Stimulated activated CD4-positive, alpha-beta T cell treated with anti-CD3 and anti-CD28 coated beads, Interleukin-4, amount 100 ng/mL, for 1 hour (primary cell): ENCODE measurements at regions not wholly inside any gene's neighbourhood (a gene's known extent, or its start where the extent isn't known, plus 50 kb on each side); places are given as distances from the start of the nearest gene placed in this dataset.

Experiments
- DNase-seq: peaks from one replicate; pipeline ENCODE4 v3.0.0-alpha.2; 2020

- DNase-seq: no peak
Observed at GRCh38 chr3:132237652-132238032, 79.6 kb upstream of the ACP3 start.

- DNase-seq: no peak
Observed at GRCh38 chr3:132239587-132239986, 77.6 kb upstream of the ACP3 start.

- DNase-seq: no peak
Observed at GRCh38 chr3:132241776-132242514, 75.3 kb upstream of the ACP3 start.

GRCh38 chr3:132242790-132243189 lies 74.4 kb upstream of the ACP3 start:
- DNase-seq: no peak

- DNase-seq: no peak
Observed at GRCh38 chr3:132245552-132246142, 71.6 kb upstream of the ACP3 start.

DNA sequence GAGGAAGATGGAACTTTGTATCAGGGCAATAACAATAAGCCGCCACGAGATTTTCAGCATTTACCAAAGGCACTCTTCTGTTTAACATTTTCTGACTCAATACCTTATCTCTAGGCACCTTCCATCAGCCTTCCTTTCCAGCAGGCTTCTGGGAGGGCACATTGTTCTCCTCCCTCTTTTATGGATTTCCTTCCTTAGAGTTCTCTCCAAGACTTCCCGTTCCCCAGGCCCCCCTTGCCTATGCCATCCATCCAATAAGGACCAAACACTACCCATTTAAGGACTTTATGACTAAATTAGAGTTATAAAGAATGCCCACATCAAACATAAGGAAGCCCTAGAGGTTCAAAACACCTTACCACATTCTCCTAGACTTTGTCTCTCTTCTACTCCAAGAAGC lies 71.0 kb upstream of the ACP3 start:
- DNase-seq: no peak

DNA sequence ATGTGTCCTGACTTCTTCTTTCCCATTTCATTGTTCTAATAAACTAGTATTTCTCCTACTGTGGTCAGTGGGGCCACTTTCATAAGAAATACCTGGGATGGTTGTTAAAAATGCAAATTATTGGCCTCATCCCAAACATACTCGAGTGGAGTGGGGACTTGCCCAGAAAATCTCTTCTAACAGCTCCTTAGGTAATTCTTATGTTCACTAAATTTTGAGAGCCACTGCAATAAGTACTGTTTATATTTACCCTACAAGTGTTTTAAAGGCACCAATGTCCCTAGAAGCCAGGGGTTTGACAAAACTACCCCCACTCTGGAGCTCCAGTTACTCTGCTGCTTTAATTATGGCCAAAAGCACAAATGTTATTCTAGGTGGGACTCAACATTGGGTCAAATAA lies 70.0 kb upstream of the ACP3 start:
- no peak for DNase-seq

- no peak for DNase-seq
Observed at GRCh38 chr3:132248490-132248889, 68.7 kb upstream of the ACP3 start.

GRCh38 chr3:132253262-132253878 lies 63.8 kb upstream of the ACP3 start:
- DNase-seq: no peak

DNA sequence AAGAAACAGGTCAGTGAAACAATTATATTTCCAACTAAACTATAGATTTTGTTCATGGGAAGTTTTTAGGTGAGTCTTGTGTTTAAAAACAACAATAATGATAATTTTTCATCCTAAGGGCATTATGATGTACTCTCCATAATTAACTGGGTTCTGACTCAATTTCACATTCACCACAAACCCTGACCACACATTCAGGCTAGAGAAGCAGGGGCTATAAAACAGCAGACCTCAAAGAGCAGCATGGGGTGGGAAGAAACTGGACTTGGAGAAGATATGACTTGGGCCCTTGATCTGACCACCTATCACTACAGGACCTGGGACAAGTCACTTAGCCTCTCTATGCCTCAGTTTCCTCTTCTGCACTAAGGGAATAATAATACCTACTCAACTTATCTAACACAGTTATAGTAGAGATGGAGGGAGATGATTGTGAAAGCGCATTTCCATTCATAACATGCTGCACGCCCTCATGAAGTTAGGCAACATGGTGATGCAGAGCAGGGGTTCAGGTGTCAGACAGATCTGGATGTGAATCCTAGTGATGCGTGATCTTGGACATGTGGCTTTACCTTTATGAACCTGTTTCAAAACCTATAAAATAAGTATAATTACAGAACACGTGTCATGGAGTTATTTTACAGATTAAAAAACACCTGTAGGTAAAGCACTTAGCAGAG lies 63.0 kb upstream of the ACP3 start:
- DNase-seq: no peak

DNA sequence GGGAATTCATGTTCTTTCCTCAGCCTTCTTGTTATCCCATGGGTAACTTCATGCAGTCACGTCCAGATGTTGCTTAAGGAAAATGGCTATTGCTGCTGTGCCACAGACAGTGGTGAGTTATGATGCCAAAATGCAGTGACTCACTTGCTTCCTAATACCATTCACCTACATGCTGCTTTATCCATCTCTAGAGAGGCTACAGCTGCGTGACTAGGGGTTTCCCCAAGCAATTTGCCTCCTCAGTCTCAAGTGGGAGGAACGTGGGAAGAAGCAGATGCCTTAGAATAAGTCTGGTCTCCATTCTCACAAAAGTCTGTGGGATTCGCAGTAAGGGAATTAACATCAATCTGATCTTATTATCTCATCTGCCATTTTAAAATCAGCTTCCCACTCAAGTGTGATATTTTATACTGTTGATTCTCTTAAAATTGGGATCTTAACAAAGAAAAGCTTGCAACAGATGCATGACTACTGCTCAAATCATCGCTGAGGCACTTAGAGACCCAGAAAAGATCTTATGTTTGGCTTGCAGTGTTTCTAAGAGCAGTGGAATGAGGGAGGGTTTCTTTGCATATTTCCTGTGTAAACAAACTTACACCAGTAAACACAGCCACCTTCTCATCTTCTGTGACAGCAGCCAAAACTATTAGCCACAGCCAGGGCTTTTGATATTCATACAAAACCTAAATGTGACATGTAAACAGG lies 62.0 kb upstream of the ACP3 start:
- DNase-seq: no peak

- DNase-seq: no peak
Observed at GRCh38 chr3:132256989-132257388, 60.2 kb upstream of the ACP3 start.

GRCh38 chr3:132261506-132261905 lies 55.7 kb upstream of the ACP3 start:
- no peak for DNase-seq

GRCh38 chr3:132262305-132262704 lies 54.9 kb upstream of the ACP3 start:
- DNase-seq: no peak

- DNase-seq: no peak
Observed at GRCh38 chr3:132262956-132263355, 54.3 kb upstream of the ACP3 start.

DNA sequence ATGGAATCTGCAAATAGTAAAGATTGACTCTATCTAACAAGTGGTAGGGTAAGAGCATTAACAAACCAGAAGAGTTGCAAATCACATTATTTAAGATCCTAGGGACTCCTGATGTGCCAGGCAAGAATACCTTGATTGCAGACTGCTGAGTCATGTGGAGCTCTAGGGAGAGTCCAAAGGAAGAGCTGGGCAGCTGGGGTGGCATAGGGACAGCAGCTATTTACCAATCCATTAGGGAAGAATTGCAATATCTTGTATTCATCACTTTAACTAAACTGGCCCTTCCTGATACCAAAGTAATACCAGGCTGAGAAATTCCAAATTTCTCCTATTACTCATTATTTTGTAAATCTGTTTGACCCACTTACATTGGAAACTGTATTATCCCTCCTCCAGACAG lies 52.2 kb upstream of the ACP3 start:
- no peak for DNase-seq

- no peak for DNase-seq
Observed at GRCh38 chr3:132265488-132265887, 51.7 kb upstream of the ACP3 start.

GRCh38 chr3:132267391-132267993 lies 49.7 kb upstream of the ACP3 start:
- DNase-seq: no peak
